GM19240 (cell line): ENCODE measurements at regions not wholly inside any gene's neighbourhood (a gene's known extent, or its start where the extent isn't known, plus 50 kb on each side); places are given as distances from the start of the nearest gene placed in this dataset.

Experiments used
- DNase-seq: peaks from one replicate; pipeline ENCODE4 v3.0.0; 2011; ENCODE audit warnings: low spot score; ENCODE audit not compliant: insufficient read length

DNA sequence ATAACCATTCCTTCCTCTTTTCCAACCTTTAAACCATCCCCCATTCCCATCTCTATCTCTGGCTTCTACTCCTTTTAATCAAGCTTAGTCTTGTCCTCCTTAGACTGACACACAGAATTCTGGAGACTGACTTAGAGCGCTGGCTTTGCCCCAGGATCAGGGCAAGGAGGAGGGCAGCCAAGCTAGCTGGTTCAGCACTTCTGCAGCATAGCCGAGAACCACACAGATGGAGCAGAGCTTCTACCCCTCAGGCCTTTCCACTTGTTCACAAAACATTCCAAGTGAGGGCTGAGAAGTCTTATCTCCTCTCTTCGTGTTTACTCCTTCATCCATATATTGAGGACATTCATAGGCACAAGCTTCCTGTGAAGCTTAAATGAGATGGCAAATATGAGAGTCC, 246.5 kb upstream of the PEX5L start:
- no peak for DNase-seq

DNA sequence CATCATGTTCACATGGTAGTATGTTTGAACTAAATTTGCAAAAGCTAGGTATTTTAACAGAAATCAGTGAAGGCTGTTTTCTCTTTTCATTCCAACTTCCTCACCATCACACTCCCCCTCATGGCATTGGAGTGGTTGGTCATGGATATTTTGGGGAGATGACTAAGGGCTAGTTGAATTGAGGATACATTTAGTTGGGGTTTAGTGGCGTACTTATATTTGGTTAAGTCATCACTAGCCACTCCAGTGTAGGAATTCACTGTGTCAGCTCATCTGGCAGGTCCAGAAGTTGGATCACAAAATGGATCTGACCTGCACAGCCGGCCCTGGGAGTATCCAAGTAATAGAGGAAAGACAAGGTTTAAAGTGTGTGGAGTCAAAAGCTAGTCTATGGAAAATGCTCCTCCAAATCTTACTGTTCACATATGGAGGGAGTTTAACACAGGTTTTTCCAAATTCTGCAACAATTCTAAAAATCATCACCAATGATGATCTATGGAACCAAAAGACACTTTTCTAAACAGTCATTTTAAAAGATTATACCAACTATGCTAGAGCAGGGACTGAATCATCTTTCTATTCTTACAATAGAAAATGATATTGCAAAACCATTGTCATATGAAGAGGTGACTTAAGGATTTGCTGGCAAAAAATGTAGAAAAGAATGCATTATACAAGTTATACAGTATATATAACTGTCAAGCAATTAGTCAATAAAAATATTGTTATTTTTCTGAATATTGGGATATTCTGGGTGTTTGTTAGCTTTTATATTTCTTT, 247.8 kb upstream of the PEX5L start:
- DNase-seq = no peak

DNA sequence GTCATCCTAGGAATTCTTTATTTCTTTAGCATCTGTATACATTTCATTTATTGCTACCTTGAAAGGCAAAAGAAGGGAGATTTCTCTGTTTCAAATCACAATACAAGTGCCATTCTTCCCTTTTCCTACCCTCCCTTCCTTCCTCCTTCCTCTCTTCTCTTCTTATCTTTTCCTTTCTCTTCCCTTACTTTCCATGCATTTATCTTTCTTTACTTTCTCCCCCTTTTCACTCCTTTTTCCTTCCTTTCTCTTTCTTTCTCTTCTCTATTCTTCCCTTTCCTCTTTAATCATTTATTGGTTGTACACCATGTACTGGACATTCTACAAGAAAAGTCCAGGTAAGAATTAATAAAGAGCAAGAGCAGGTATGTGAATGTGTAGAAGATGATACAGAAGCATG, 251.0 kb upstream of the PEX5L start:
- DNase-seq = no peak

DNA sequence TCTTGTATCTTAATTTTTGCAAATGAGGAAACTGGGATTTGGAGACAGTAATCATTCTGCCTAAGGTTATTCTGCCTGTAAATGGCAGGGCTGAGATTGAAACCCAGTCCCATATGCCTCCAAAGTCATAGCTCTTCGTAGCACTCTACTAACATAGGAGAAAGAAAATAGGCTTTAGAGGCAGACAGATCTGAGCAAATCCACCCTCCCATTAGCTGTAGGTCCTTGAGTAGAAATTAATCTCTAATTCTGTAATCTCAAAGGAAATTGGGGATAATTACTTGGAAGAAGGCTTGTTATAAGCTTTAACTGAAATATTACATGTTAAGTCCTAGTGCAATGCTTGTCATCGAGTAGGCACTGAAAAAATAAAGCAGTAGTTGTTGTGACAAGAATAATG, 252.1 kb upstream of the PEX5L start:
- no peak for DNase-seq

DNA sequence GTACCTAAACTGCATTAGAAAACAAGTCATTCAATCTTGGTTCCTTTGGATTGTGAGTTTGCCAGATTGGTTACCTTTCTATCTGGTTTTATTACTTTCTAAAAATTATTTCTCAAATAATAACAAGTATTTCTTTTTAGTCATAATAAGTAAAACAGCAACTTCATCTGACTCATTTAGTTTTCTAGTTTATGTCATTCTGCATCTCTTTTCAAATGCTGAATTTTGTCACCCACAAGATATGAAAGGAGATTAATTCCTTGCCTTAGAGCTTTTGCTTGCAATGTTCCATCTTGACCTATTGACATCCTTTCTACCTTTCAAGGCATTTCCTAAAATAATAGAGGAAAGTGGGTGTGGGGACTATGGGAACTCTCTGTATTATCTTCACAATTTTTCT, 253.6 kb upstream of the PEX5L start:
- DNase-seq = no peak

DNA sequence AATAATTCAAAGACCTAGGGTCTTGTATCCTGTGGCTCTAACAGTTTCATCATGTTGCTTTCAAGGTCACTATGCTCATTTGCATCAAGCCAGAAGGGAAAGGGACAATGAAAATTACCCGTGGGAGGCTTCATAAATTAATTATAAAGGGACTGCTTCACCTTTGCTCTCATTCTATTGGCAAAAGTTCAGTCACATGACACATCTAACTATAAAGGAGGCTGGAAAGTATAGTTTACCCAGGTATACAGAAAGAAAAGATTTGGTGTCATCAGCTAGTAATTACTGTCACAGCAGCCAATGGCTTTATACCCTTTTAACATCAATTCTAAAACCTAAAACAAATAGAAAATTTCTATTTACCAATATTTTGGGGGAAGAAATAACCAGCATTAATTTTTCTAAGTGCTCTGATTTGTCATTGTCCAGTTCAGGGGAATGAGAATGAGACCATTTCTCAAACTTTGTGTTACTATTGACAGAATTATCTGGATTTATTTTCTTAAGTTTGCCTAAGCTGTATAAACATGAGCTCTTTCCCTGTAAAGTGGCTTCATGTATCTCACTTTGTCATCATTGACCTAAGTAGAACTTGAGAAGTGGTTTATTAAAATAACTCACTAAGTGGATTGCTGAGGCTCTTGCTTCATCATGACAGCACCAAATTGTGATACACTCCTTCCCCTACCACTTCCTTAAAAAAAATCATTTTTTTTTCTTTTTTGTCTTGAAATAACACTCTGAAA, 257.7 kb upstream of the PEX5L start:
- no peak for DNase-seq

DNA sequence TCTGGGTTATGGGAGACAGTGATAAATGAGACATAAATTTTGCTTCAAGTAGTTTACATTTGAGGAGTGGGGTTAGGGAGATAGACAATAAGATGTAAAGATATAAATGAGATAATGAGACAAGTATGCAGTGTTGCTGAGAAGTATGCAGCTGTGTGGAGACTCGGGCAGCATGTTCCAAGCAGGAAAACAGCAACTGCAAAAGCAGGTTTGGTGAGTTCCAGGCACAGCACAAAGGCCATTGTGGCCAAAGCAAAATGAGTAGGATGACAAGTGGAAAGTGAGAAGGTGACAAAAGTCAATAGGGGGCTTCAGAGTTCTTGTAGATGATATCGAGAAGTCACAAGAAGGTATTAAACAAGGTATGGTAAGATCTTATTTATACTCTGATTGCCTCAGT, 259.1 kb upstream of the PEX5L start:
- DNase-seq = no peak

DNA sequence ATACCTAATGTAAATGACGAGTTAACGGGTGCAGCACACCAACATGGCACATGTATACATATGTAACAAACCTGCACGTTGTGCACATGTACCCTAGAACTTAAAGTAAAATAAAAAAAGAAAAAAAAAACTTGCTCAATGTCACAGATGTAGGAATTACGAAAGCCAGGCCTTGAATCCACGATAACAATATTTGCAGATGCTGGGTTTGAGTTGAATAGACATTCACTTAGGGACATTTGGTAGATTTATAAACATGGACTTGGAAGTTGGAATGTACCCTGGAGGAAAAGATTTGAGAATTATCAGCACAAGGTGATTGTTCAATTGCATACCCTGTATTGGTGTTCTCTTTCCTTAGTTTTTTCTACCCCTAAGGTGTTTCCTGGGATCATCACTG, 260.2 kb upstream of the PEX5L start:
- no peak for DNase-seq

DNA sequence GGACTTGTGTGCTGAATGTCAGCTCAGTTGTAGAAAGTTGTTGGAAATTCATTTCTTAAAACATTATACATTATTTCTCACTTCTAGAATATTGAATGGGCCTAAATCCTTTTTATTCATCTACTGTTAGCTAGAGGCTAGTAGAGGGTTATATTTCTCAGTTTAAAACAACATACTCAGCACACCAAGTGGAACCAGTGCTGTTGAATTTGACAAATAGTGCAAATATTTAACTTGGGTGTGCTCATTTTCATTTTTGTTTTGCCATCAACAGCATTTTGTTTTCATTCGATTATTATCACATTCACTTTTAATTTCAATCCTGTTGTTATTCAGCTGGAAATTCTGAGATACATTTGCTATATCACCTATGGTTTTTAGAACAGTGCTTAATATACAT, 269.4 kb upstream of the PEX5L start:
- DNase-seq = no peak

DNA sequence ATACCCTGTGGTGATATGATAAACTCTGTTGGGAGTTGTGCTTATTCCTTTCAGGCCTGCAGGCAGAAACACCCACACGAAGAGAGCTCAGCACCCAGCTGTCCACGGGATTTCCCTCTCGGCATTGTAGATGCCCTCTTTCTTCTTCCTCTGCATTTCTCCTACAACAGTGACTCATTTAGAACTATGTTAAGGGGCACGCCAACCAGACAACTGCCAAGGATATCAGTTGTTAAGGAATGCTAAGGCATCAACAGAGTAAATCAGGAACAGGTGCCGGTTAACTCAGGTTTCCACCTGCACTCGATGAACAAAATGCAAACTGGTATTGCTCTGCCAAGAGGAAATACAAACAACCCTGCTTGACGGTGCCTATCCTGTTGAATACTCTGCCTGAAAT, 270.0 kb upstream of the PEX5L start:
- DNase-seq = no peak

DNA sequence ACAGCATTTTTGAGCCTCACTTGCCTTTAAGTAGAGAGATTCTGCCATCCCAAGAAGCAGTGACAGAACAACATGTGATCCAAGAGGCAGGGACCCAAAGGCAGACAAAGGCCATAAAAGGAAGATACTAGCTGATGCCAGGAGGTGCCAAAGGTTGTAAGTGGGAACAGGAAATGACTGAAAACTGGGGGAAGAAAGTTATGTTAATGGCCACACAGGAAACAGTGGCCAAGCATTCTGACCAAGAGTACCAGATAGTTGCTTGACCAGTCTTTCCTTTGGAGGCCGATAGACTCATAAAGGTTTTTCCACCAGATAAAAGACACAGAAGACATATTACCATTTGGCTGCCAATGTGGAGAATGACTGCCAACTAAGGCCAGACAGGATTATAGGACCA, 274.5 kb upstream of the PEX5L start:
- no peak for DNase-seq

DNA sequence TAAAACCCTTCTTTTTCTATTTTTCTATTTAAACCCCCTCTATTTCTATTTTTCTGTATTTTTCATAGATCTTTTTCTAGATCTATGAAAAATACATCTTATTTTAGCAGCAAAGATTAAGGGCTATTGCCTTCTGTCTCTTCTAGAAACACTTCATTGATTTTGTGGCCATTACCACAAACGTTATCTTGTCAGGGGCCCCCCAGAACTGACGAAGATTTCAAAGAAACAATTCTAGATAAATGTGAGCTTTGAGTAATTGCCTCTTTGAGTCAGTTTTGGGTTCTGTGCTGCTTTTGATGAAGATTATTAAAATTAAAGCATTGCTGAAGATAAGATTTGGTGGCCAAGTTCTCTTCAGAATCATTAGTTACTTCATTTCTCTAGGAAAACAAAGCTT, 279.6 kb upstream of the PEX5L start:
- DNase-seq = no peak

DNA sequence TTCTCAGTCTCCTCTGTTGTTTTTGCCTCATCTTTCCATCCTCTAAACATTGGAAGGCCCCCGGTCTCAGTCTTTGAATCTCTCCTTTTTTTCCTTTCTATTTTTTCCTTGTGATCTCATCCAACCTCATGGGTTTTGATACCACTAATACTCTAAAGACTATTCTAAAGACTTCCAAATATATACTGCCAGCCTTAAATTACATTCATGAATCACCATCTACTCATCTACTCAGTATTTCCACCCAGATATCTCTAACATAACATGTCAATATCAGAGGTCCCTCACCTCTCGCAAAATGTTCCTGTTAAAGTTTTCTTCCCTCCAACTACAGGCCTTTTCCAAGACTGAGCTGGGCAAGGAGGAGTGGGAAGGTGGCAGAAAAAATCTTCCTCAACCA, 282.5 kb upstream of the TTC14 start:
- DNase-seq = no peak

DNA sequence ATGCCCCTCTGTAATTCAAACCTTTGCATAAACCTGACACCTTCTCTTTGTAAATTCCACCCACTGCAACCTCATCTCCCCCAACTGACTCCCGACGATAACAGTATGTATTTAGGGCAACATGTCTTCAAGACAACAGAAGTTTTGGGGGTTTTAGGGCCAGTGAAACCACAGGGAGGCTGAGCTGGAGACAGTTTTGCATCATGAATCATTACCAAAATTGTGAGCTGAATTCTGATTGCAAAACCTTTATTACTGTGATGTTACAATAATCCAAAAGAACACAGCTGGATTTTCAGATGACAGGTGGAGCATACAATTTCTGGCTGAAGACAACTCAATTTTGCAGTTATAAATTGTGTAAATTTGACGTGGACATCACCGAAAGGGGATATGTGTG, 281.3 kb upstream of the TTC14 start:
- DNase-seq = no peak

DNA sequence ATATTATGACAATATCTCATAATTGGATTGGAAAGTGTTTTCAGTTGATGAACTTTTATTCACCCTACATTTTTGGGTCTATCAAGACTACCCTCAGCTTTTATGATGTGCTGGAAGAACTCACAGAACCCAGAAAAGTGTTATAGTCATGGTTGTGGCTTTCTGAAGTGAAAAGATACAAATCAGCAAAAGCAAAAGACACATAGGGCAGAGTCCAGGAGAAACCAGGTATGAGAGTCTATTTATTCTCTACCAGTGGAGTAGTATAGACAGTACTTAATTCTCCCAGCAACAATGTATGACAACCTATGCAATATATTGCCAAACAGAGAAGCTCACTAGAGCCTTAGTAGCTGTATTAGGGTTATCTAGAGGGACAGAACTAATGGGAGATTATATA, 280.4 kb upstream of the TTC14 start:
- DNase-seq = no peak

DNA sequence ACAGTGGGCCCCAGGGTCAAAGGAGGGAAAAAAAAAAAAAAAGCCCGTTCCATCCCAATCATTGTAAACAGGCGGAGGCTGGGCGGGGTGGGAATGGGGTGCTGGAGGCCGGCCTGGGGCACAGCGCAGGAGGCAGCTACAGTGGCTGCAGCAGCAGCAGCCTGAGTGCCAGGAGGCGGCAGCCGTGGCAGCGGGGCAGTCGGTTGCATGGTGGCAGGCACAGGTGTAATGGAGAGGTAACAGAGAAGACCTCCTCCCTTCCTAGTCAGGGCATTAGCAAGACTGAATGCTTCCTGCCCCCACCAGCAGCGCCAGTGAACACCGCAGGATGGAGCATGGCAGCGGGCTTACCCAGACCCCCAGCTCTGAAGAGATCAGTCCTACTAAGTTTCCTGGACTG, 279.1 kb upstream of the TTC14 start:
- DNase-seq = no peak

DNA sequence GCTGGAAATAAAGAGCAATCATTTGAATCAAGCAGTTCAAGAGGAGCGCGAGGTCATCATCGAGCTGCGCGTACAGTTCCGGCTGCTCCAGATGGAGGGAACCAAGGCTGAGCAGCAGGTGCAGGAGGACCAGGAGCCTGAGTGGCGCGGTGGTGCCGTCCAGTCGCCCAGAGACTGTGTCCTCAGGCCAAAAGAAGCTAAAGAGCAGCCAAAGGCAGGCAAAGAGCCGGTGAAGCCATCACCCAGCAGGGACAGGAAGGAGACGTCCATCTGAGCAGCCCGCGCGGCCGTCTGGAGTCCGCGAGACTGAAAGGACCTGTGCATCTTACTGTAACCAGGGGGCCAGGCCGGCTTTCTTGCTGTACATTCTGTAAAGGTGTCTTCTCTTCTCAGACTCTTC, 277.2 kb upstream of the TTC14 start:
- no peak for DNase-seq

DNA sequence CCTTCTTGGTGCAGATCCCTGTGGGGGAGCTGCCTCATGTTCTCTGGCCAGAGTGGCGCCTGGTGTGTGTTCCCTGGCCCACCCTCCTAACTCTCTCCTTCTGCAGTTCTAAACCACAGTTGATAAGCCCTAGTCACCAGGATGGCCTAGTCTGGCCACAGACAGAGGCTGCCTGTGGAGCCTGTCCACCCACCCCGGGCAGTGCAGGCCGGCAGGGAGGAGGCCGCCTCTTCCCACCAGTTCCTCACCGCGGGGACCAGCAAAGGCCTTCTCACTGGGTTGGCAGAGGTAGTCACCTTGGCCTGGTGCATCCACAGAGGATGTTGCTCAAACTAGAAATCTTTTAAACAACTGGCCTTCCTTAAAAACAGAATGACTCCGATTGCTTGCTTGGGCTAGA, 276.4 kb upstream of the TTC14 start:
- DNase-seq = no peak

DNA sequence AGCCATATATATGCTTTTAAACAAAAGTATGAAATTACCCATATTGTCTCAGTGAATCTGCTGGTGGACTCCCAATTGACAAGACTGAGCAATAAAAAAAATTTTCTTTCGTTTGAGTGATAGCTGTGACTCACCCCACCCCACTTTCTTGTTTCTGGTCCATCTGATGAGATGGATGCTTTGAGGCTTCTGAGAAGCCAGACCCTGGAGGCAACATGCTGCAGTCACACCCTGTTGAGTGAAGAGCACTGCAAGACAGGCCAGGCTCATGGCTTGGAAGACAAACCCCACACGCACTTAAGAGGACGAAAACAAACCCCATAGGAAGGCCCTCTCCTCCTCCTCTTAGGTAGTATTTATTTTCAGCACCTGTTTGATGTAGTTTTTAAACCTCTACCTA, 276.0 kb upstream of the TTC14 start:
- DNase-seq = no peak

DNA sequence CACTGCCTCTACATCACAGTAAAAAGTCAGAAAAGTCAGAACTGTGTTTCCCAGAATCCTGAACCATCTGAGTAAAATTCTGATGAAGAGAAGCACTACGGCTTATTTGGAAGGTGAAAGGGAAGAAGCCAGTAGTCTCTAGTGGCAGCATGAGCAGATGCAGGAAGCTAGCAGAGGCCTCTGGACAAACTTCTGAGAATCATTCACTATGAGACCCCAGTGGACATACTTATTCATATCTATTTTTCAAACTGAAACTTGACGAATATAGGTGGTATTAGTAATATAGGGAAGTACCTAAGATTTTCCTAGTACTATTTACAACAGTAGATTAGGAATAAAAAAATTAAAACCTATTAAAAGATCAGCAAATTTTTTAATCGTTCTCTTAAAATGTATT, 272.8 kb upstream of the TTC14 start:
- DNase-seq = no peak

DNA sequence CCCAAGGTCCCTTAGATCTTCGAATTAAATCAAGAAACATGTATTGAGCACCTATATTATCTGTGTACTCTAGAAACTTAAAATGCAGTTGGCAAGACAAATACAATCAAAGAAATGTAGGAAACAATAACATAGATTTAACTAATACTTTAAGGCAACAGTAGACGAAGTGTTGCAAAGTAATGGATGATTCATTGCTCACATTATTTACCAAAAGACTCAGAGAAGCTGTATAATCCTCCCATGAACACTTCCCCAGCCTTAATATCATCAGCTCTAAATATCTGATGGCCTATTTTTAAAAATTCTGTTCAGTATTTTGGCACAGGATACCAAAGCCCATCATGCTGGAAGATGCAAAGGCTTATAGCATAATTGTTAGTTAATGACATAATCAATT, 272.1 kb upstream of the TTC14 start:
- no peak for DNase-seq

DNA sequence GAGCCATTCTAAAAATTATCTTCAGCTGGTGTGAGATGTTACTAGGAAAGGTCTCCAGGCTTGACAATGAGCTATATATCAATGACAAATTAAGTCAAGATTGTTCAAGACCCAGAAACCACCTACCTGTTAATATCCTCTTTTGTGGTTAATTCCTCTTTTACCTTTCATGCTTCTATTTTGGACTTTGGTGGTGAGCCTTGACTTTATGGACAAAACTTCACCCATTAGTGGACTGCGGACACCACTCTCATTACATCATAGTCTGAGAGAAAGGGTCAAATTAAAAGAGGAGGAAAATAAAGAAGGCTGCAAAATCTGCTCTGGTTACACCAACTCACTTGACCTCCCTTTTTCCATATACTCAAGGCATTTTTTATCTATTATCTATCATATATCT, 271.5 kb upstream of the TTC14 start:
- no peak for DNase-seq

DNA sequence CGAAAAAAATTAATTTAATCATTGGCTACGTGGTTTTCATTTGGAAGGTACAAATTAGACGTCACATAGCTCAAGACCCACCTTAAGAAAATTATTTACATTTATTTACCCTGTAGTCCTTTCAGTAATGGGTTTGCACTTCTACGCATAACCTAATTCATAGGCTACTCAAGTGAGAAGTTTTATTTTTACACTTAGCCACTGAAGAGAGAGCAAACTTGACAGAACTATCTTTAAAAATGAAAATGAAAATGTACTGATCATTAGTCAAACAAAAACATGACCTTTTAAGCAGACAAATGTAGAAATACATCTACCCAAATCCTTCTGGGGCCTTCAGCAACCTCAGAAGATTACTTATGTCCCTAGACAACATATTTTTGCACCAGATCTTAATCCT, 269.4 kb upstream of the TTC14 start:
- DNase-seq = no peak
